GM21619 (cell line): ENCODE measurements at regions not wholly inside any gene's neighbourhood (a gene's known extent, or its start where the extent isn't known, plus 50 kb on each side); places are given as distances from the start of the nearest gene placed in this dataset.
"Not testable (repeated sequence)": the region's sequence is repeated elsewhere in the genome, so short reads cannot be mapped to it uniquely, and the experiment has no call there.

Experiments used
- ATAC-seq: cut with Tn5 transposase; IDR thresholded peaks from one replicate; pipeline ENCODE4 v1.9.1; 2021; ENCODE audit not compliant: unreplicated experiment

GRCh38 chr2:8510055-8510454, 171.8 kb upstream of the ID2 start:
- not testable (repeated sequence) for ATAC-seq

- ATAC-seq: no peak
Observed at GRCh38 chr2:8510519-8510918, 171.3 kb upstream of the ID2 start.

GRCh38 chr2:8511868-8512612, 169.8 kb upstream of the ID2 start:
- no peak for ATAC-seq

- ATAC-seq: no peak
Observed at GRCh38 chr2:8513601-8514273, 168.1 kb upstream of the ID2 start.

GRCh38 chr2:8514274-8514662, 167.6 kb upstream of the ID2 start:
- no peak for ATAC-seq

GRCh38 chr2:8514796-8515758, 166.8 kb upstream of the ID2 start:
- peak; percentile 62 for ATAC-seq

- ATAC-seq: peak; percentile 37
Observed at GRCh38 chr2:8515864-8516533, 165.9 kb upstream of the ID2 start.

- ATAC-seq: no peak
Observed at GRCh38 chr2:8517850-8518498, 163.9 kb upstream of the ID2 start.

- ATAC-seq: no peak
Observed at GRCh38 chr2:8518979-8519668, 162.7 kb upstream of the ID2 start.

GRCh38 chr2:8520791-8521344, 161.0 kb upstream of the ID2 start:
- ATAC-seq: no peak

GRCh38 chr2:8522687-8523086, 159.2 kb upstream of the ID2 start:
- no peak for ATAC-seq

GRCh38 chr2:8524388-8524787, 157.5 kb upstream of the ID2 start:
- ATAC-seq: no peak

GRCh38 chr2:8524823-8525222, 157.0 kb upstream of the ID2 start:
- ATAC-seq: no peak

- ATAC-seq: no peak
Observed at GRCh38 chr2:8525236-8525581, 156.6 kb upstream of the ID2 start.

GRCh38 chr2:8525582-8526402, 156.1 kb upstream of the ID2 start:
- peak; percentile 69 for ATAC-seq

- ATAC-seq: no peak
Observed at GRCh38 chr2:8526403-8526696, 155.5 kb upstream of the ID2 start.

GRCh38 chr2:8527031-8527430, 154.8 kb upstream of the ID2 start:
- ATAC-seq: no peak

GRCh38 chr2:8527676-8528075, 154.2 kb upstream of the ID2 start:
- no peak for ATAC-seq

- ATAC-seq: no peak
Observed at GRCh38 chr2:8528863-8529262, 153.0 kb upstream of the ID2 start.
